Nucleus accumbens (tissue), 56 donors: ENCODE measurements at regions not wholly inside any gene's neighbourhood (a gene's known extent, or its start where the extent isn't known, plus 50 kb on each side); places are given as distances from the start of the nearest gene placed in this dataset.
"Not testable (repeated sequence)": the region's sequence is repeated elsewhere in the genome, so short reads cannot be mapped to it uniquely, and the experiment has no call there.

Source experiments
- DNase-seq, 56 donors: peaks; one replicate each; lab custom pipeline; 2025; lab: John Stamatoyannopoulos, UW

DNA sequence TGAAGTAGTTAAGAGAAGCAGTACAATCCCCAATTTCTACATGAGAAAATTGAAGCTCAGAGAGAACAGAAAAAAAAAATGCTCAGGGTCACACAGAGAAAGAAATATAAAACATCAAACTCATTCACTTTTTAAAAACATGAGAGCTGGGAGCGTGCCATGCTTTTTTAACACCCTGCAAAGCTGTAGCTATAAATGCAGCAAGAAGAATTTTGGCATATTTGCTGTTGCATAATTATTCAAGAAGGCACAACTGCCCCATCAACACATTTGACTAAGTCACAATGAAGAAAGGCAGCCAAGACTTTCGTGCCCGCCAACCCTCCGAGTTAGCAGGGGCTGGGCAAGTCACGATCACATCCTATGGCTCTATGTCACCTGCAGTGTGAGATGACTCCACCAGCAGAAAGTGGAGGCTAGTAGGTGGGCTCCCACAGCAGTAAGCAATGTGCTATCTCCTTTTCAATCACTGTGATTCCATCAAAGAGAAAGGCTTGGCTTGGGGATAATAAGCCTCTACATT lies 214.8 kb downstream of the DHX15 start:
- peak in 1 of 56 donors; percentile 16 for DNase-seq

DNA sequence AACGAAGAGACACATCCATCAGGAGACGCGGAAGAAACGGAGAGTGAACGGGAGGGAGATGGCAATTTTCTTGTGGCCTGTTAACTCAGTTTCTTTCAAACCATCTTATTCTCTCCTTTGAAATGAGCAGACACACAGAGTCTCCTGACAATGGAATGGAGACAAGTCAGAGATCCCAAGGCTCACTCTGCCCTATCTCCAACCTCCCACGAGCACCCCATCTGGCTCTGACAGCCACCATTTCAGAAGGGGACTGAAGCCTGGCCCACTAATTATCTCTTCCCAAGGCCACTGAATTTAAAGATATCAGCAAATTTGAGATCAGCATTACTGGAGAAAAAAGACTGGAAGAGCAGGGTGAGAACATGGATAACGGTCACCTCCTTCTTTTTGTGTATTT lies 215.6 kb downstream of the DHX15 start:
- DNase-seq = no peak

GRCh38 chr4:24364852-24365251 lies 219.5 kb downstream of the DHX15 start:
- no peak for DNase-seq

GRCh38 chr4:24364249-24364648 lies 220.1 kb downstream of the DHX15 start:
- DNase-seq = no peak

GRCh38 chr4:24363751-24364150 lies 220.6 kb downstream of the DHX15 start:
- peak in 4 of 56 donors; percentile 8 to 31 (median 10) for DNase-seq

DNA sequence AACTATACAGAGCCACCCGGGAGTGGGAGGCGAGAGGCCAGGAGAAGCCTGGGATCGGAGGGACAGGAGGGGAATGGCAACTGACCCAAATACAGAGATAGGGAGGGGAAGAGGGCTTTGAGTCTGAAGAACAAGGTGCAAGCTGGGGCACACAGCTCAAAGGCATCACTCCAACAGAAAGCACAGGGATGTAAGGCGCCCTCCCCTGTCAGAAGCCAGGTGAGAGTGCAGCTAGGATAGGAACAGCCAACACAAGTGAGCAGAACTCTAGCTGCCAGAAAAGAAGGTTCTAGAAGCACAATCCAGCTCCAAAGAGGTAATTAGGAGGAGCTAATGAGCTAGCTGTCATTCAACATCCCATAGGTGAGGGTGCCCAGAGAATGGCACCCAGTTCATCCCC lies 232.2 kb downstream of the DHX15 start:
- DNase-seq = no peak

DNA sequence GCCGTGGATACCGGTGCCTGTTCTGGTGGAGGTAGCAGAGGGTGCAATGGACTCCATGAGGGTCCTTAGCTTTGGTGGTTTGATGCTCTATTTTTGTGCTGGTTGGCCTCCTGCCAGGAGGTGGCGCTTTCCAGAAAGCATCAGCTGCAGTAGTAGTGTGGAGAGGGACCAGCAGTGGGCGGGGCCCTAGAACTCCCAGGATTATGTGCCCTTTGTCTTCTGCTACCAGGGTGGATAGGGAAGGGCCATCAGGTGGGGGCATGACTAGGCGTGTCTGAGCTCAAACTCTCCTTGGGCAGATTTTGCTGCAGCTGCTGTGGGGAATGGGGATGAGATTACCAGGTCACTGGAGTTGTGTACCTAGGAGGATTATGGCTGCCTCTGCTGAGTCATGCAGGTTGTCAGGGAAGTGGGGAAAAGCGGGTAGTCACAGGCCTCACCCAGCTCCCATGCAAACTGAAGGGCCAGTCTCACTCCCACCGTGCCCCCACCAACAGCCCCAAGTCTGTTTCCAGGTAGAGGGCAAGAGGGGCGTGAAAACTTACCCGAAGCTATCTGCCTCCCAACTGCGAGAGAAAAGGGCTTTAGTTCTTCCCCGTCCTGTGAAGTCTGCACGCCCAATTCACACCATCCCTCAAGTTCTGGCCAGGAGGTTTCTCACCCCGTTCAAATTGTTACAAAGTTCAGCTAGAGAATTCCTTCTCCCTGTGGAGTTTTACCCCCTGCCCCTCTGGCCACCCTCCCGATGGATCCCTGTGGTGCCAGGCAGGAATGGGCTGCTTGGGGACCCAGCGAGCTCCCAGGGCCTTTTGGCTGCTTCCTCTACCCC lies 235.0 kb downstream of the DHX15 start:
- not testable (repeated sequence) for DNase-seq

DNA sequence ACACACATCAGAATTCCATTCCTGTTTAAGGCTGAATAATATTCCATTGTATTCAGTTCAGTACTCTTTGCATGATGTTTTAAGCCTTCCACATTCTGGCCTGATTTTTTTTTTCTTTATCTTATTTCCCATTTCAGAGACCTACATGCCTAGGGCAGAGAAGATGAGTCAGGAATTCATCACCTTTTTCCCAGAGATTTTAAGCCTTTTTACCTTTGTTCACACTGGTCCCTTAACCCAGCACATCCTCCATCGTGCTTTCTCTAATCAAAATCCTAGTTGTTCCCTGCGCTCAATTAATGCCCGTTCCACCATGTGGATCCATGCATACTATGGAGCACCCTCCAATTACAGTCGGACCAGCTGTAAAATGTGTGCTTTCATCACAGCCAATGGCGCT lies 245.1 kb downstream of the DHX15 start:
- no peak for DNase-seq

- DNase-seq = no peak
These were observed 246.7 kb downstream of the DHX15 start for GRCh38 chr4:24337451-24338190.

DNA sequence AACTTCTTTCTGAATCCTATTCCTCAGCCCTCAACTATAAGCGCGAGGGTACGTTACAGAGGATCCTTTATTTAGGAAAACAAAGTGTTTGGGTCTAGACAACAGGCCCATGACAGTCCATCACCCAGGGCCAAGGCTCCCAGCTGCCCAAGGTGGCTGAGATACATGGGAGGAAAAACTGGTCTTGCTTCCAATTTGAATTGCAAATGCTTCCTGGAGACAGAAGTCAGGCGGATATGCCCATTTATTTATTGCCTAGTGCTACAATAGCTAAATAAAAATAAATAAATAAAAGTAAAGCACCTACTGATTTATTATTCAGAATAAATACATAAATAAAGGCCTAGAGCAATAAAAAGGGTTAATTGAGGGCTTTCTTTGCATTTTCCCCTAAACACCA lies 248.7 kb downstream of the DHX15 start:
- DNase-seq = no peak

DNA sequence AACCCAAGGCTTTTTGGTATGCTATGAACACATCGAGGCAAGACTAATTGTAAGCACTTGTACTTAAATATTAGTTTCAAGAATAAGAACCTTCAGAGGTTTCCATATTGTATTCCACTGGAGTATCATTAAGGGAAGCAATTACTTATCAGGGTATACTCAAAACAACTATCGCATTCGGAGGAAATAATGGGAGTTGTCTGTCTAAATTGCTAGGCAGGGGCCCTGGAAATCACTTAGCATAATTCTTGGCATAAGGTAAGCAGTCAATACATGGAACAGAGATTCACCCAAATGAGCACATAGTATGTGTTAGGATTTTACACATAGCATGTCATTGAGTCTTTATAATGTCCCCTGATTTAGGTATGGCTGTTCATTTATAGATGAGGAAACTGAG lies 249.4 kb downstream of the DHX15 start:
- DNase-seq = no peak

- no peak for DNase-seq
These were observed 253.8 kb downstream of the DHX15 start for GRCh38 chr4:24330573-24330972.

- DNase-seq = no peak
These were observed 254.2 kb downstream of the DHX15 start for GRCh38 chr4:24330172-24330571.

- peak in 12 of 56 donors; percentile 3 to 39 (median 9) for DNase-seq
These were observed 255.6 kb downstream of the DHX15 start for GRCh38 chr4:24328711-24329110.

GRCh38 chr4:24328310-24328709 lies 256.0 kb downstream of the DHX15 start:
- no peak for DNase-seq

DNA sequence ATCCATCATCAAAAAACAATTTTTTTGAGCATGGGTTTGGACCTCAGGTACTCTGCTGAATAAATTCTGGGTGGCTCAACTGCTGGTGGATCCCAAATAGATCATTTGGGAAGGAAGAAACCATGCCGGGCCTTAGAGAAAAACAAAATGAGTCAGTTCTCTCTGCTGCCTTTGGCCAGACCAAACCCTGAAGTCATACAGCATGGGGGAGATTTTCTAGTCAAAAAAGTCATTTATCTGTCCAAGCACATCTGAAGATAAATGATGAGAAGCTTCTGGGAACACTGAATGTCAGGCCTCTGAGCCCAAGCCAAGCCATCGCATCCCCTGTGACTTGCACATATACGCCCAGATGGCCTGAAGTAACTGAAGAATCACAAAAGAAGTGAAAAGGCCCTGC lies 261.4 kb downstream of the DHX15 start:
- DNase-seq = no peak

GRCh38 chr4:24322511-24322910 lies 261.8 kb downstream of the DHX15 start:
- DNase-seq = peak in 22 of 56 donors; percentile 5 to 74 (median 22)

- DNase-seq = no peak
These were observed 262.7 kb downstream of the DHX15 start for GRCh38 chr4:24321616-24322015.

- peak in 8 of 56 donors; percentile 0 to 35 (median 8) for DNase-seq
These were observed 263.2 kb downstream of the DHX15 start for GRCh38 chr4:24321131-24321530.

DNA sequence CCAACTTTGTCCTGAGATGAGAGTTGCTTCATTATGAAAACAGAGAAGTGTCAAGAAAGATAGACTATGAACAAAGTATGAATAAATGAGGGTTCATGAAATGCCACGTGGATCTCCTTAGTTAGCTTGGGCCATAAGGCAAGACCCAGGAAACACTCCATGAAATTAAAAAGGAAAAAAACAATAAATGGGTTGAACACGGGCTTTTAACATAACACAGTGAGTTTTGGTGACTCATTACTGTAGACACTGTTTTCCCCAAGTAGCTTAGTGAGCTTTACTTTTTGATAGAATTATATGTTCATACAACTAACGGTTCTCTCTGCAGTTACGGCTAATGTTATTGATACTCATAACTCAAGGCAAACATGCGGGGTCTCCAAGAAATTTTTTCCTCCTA lies 265.0 kb downstream of the DHX15 start:
- DNase-seq = no peak

DNA sequence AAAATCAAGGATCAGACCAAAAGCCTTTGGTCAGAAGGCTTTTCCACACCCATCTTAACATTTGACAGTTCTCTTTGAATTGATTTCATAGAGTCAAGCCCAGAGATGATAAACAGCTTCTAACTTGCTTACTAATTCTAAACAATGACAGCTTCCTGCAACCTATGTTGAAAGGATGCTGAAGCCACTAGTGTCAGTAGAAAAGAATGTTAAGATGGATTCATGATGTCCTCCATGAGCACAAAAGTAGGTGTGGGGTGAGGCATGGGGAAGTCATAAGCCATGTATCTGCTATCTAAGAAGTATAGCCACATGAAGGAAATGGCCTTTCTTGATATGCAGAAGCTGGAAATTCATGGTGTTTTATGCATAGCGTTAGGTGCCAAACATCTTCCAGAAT lies 269.3 kb downstream of the DHX15 start:
- DNase-seq = no peak
